LHCN-M2 (cell line): ENCODE measurements at regions not wholly inside any gene's neighbourhood (a gene's known extent, or its start where the extent isn't known, plus 50 kb on each side); places are given as distances from the start of the nearest gene placed in this dataset.

Experiments used
- DNase-seq: peaks from one replicate; pipeline ENCODE4 v3.0.0-alpha.2; 2012; ENCODE audit warnings: low read depth

- no peak for DNase-seq
These were observed 179.7 kb upstream of the LPP start for GRCh38 chr3:187973977-187974870.

GRCh38 chr3:187974871-187975271, 179.1 kb upstream of the LPP start:
- no peak for DNase-seq

GRCh38 chr3:187975561-187976364, 178.2 kb upstream of the LPP start:
- DNase-seq, result peak; percentile 82

- DNase-seq, result no peak
These were observed 177.5 kb upstream of the LPP start for GRCh38 chr3:187976365-187976900.

- DNase-seq, result no peak
These were observed 176.3 kb upstream of the LPP start for GRCh38 chr3:187977659-187978058.

- DNase-seq, result no peak
These were observed 175.4 kb upstream of the LPP start for GRCh38 chr3:187978433-187979011.

- no peak for DNase-seq
These were observed 174.4 kb upstream of the LPP start for GRCh38 chr3:187979564-187979963.

- no peak for DNase-seq
These were observed 173.1 kb upstream of the LPP start for GRCh38 chr3:187980861-187981260.

- DNase-seq, result no peak
These were observed 171.8 kb upstream of the LPP start for GRCh38 chr3:187982142-187982541.

GRCh38 chr3:187983484-187984124, 170.4 kb upstream of the LPP start:
- no peak for DNase-seq

- no peak for DNase-seq
These were observed 168.3 kb upstream of the LPP start for GRCh38 chr3:187985647-187986046.

GRCh38 chr3:187986514-187986934, 167.4 kb upstream of the LPP start:
- DNase-seq, result peak; percentile 92

GRCh38 chr3:187987187-187987586, 166.8 kb upstream of the LPP start:
- DNase-seq, result no peak

- no peak for DNase-seq
These were observed 166.0 kb upstream of the LPP start for GRCh38 chr3:187987924-187988323.

- DNase-seq, result no peak
These were observed 164.3 kb upstream of the LPP start for GRCh38 chr3:187989575-187990153.

GRCh38 chr3:187992609-187993008, 161.3 kb upstream of the LPP start:
- no peak for DNase-seq

- DNase-seq, result peak; percentile 45
These were observed 159.5 kb upstream of the LPP start for GRCh38 chr3:187994221-187995042.

GRCh38 chr3:187995043-187995400, 158.9 kb upstream of the LPP start:
- no peak for DNase-seq

GRCh38 chr3:187995667-187996066, 158.3 kb upstream of the LPP start:
- DNase-seq, result no peak

- DNase-seq, result no peak
These were observed 157.3 kb upstream of the LPP start for GRCh38 chr3:187996609-187997008.
